SU-DHL-6 (cell line): ENCODE measurements at regions not wholly inside any gene's neighbourhood (a gene's known extent, or its start where the extent isn't known, plus 50 kb on each side); places are given as distances from the start of the nearest gene placed in this dataset.

Experiments
- H2AFZ ChIP-seq: fragments of 200-600 bp; sonication (generic); 2 replicates; pipeline ENCODE4 v1.6.1; 2014; ENCODE audit warnings: low read depth, mild to moderate bottlenecking, moderate library complexity, mixed read lengths, antibody characterized with exemption, low read length; ENCODE audit not compliant: severe bottlenecking
- H3F3A ChIP-seq: fragments of 200-600 bp; shearing (Covaris generic); 2 replicates; pipeline ENCODE4 v1.6.0; 2016; ENCODE audit warnings: antibody characterized with exemption, mild to moderate bottlenecking; ENCODE audit not compliant: insufficient read depth
- H3K27ac ChIP-seq: fragments of 200-600 bp; sonication (generic); 2 replicates; pipeline ENCODE4 v1.5.1; 2016; ENCODE audit warnings: low read depth, mild to moderate bottlenecking, low read length, moderate library complexity, mixed read lengths
- H3K27me3 ChIP-seq: fragments of 200-600 bp; sonication (generic), shearing (Covaris generic); 2 replicates; pipeline ENCODE4 v1.6.0; 2014; ENCODE audit warnings: mild to moderate bottlenecking, low read length
- H3K36me3 ChIP-seq: fragments of 200-600 bp; sonication (generic); 2 replicates; pipeline ENCODE4 v1.6.1; 2014; ENCODE audit warnings: mild to moderate bottlenecking, low read length, mixed read lengths
- H3K4me2 ChIP-seq: fragments of 300-600, 200-600 bp; shearing (Covaris generic), sonication (generic); 2 replicates; pipeline ENCODE4 v1.6.0; 2014; ENCODE audit warnings: low read length, low read depth, mild to moderate bottlenecking; ENCODE audit not compliant: poor library complexity, severe bottlenecking
- H3K4me3 ChIP-seq: fragments of 200-600 bp; sonication (generic); 2 replicates; pipeline ENCODE4 v1.5.1; 2014; ENCODE audit warnings: antibody characterized with exemption, low read length, mild to moderate bottlenecking, mixed read lengths; ENCODE audit not compliant: insufficient read depth, poor library complexity, severe bottlenecking
- H3K79me2 ChIP-seq: fragments of 200-600 bp; sonication (generic); 2 replicates; pipeline ENCODE4 v1.6.1; 2014; ENCODE audit warnings: mild to moderate bottlenecking, low read length, moderate library complexity; ENCODE audit not compliant: insufficient read depth
- H3K9ac ChIP-seq: fragments of 200-600 bp; sonication (generic); 2 replicates; pipeline ENCODE4 v1.7.0; 2014; ENCODE audit warnings: mild to moderate bottlenecking, low read length
- H3K9me2 ChIP-seq: fragments of 200-600 bp; sonication (generic); replicated peaks from 2 replicates; pipeline ENCODE4 v1.6.1; 2014; ENCODE audit warnings: low read length; ENCODE audit not compliant: insufficient read depth
- H3K9me3 ChIP-seq: fragments of 200-600 bp; sonication (generic); 2 replicates; pipeline ENCODE4 v1.6.1; 2014; ENCODE audit warnings: low read length, mixed read lengths; ENCODE audit not compliant: insufficient read depth
- H4K20me1 ChIP-seq: fragments of 200-600 bp; sonication (generic); 2 replicates; pipeline ENCODE4 v1.6.1; 2014; ENCODE audit warnings: low read depth, mild to moderate bottlenecking, antibody characterized with exemption, low read length, moderate library complexity, mixed read lengths
- CTCF ChIP-seq: fragments of 200-600 bp; sonication (generic); IDR thresholded peaks from one replicate; pipeline ENCODE4 v1.5.1; 2017; ENCODE audit warnings: antibody characterized with exemption, mild to moderate bottlenecking, low read length, moderate library complexity; ENCODE audit not compliant: insufficient read depth, poor library complexity, severe bottlenecking
- EZH2phosphoT487 ChIP-seq: fragments of 200-600 bp; sonication (generic), shearing (Covaris generic); conservative IDR thresholded peaks from 2 replicates; pipeline ENCODE4 v1.6.1; 2018; ENCODE audit warnings: mild to moderate bottlenecking, antibody characterized with exemption, low read length, moderate library complexity, mixed read lengths

GRCh38 chr6:6796818-6797217, 208.3 kb downstream of the LY86 start:
- no peak overlapping the region for H3K9ac ChIP-seq
- H3K4me2 ChIP-seq = no peak overlapping the region
- TF ChIP-seq CTCF (no peak), EZH2phosphoT487 (no peak)

DNA sequence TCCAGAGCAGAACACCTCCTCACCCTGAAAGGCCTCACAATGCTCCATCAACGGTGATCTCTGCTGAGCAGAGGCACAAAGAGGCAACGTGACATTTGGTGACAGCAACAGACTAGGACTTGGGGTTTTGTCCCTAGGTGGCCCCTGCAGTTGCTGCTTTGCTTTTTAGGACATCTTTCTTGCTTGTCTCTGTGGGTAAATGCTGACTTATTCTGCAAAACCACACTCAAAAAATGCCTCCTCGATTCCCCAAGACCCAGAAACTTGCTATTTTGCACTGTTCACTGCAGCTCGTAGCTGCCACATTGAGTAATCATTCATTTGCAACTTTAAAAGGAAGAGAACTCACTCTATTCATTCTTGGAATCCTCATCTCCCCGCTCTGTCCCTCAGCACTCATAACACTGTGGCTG, 209.9 kb downstream of the LY86 start:
- Histone ChIP-seq H3K4me2 (no peak overlapping the region), H3K27me3 (no peaks in the 10 kb centered on the region)
- no peak for TF ChIP-seq EZH2phosphoT487

More at GRCh38 chr6:6796818-6797217, 208.3 kb downstream of the LY86 start:
- Histone ChIP-seq H3K79me2 (no peaks in the 10 kb centered on the region), H3F3A (no peaks in the 10 kb centered on the region), H3K4me3 (no peak overlapping the region), H3K27me3 (no peaks in the 10 kb centered on the region), H3K36me3 (no peaks in the 10 kb centered on the region), H4K20me1 (no peaks in the 10 kb centered on the region), H3K27ac (no peak overlapping the region), H3K9me3 (no peaks in the 10 kb centered on the region), H2AFZ (no peak overlapping the region), H3K9me2 (no peaks in the 10 kb centered on the region)

DNA sequence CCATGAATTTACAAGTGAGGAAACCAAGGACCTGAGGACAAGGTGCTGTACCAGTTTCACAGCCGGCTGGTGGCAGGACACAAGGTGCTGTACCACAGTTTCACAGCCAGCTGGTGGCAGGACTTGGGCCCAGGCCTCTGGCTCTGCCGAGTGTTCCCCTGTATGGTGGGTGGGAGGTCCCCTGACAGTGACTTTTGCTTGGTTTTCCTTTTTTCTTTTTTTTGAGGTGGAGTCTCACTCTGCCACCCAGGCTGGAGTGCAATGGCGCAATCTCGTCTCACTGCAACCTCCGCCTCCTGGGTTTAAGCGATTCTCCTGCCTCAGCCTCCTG, 212.4 kb downstream of the LY86 start:
- TF ChIP-seq CTCF (no peak), EZH2phosphoT487 (no peak)
- H3K4me3 ChIP-seq = no peak overlapping the region
- no peaks in the 10 kb centered on the region for H3K9me2 ChIP-seq
- no peaks in the 10 kb centered on the region for H3K9me3 ChIP-seq
- no peak overlapping the region for H3K4me2 ChIP-seq
- H3K27ac ChIP-seq = no peak overlapping the region
- H3K79me2 ChIP-seq = no peaks in the 10 kb centered on the region
- no peaks in the 10 kb centered on the region for H3K27me3 ChIP-seq
- H3K36me3 ChIP-seq = no peaks in the 10 kb centered on the region
- no peak overlapping the region for H3K9ac ChIP-seq
- no peak overlapping the region for H2AFZ ChIP-seq
- H4K20me1 ChIP-seq = no peaks in the 10 kb centered on the region
- H3F3A ChIP-seq = no peaks in the 10 kb centered on the region

More for the DNA sequence above, 209.9 kb downstream of the LY86 start:
- no peaks in the 10 kb centered on the region for H3F3A ChIP-seq
- H3K9ac ChIP-seq = no peak overlapping the region
- H3K36me3 ChIP-seq = no peaks in the 10 kb centered on the region
- no peak overlapping the region for H3K27ac ChIP-seq
- H2AFZ ChIP-seq = no peak overlapping the region
- H3K79me2 ChIP-seq = no peaks in the 10 kb centered on the region
- H3K9me3 ChIP-seq = no peaks in the 10 kb centered on the region
- no peak overlapping the region for H3K4me3 ChIP-seq
- H3K9me2 ChIP-seq = no peaks in the 10 kb centered on the region
- no peaks in the 10 kb centered on the region for H4K20me1 ChIP-seq

- Histone ChIP-seq H2AFZ (no peak overlapping the region), H3K36me3 (no peaks in the 10 kb centered on the region), H3K9me2 (no peaks in the 10 kb centered on the region), H3K4me2 (no peak overlapping the region), H3K27me3 (no peaks in the 10 kb centered on the region), H3F3A (no peaks in the 10 kb centered on the region), H3K4me3 (no peak overlapping the region), H4K20me1 (no peaks in the 10 kb centered on the region), H3K27ac (no peak overlapping the region), H3K9me3 (no peaks in the 10 kb centered on the region), H3K9ac (no peak overlapping the region), H3K79me2 (no peaks in the 10 kb centered on the region)
- no peak for TF ChIP-seq CTCF
- no peak for TF ChIP-seq EZH2phosphoT487
Observed at GRCh38 chr6:6801635-6802218, 213.2 kb downstream of the LY86 start.
